Body of pancreas (tissue), 4 donors: ENCODE measurements at regions not wholly inside any gene's neighbourhood (a gene's known extent, or its start where the extent isn't known, plus 50 kb on each side); places are given as distances from the start of the nearest gene placed in this dataset.

ENCODE experiments used
- POLR2A ChIP-seq, 3 donors: fragments of 450-650 bp; IDR thresholded peaks; one replicate each; pipeline ENCODE4 v1.6.1; 2016; ENCODE audit warnings: antibody characterized with exemption in 3 of 3, mild to moderate bottlenecking in 2 of 3
- TF ChIP-seq, protein P1 (sequence below), 7 experiments: fragments of 450-650 bp in 4 of 7; fragments of 200-600 bp in 3 of 7; sonication (generic) in 3 of 7; IDR thresholded peaks; one replicate each; pipeline ENCODE4 v1.5.1; 2016 to 2019; ENCODE audit warnings: antibody characterized with exemption in 7 of 7

- TF ChIP-seq, protein P1, sequence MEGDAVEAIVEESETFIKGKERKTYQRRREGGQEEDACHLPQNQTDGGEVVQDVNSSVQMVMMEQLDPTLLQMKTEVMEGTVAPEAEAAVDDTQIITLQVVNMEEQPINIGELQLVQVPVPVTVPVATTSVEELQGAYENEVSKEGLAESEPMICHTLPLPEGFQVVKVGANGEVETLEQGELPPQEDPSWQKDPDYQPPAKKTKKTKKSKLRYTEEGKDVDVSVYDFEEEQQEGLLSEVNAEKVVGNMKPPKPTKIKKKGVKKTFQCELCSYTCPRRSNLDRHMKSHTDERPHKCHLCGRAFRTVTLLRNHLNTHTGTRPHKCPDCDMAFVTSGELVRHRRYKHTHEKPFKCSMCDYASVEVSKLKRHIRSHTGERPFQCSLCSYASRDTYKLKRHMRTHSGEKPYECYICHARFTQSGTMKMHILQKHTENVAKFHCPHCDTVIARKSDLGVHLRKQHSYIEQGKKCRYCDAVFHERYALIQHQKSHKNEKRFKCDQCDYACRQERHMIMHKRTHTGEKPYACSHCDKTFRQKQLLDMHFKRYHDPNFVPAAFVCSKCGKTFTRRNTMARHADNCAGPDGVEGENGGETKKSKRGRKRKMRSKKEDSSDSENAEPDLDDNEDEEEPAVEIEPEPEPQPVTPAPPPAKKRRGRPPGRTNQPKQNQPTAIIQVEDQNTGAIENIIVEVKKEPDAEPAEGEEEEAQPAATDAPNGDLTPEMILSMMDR (IDR thresholded peaks at IDR 0.05): no peak
- no peak for TF ChIP-seq POLR2A (IDR thresholded peaks at IDR 0.05)
Observed at GRCh38 chr10:80750268-80750667, 212.6 kb downstream of the SH2D4B start.
